SK-N-SH (cell line): ENCODE measurements at regions not wholly inside any gene's neighbourhood (a gene's known extent, or its start where the extent isn't known, plus 50 kb on each side); places are given as distances from the start of the nearest gene placed in this dataset.

Experiments used
- ELF1 ChIP-seq: IDR thresholded peaks from 2 replicates; pipeline ENCODE4 v1.4.0; 2012
- EP300 ChIP-seq, 2 experiments: IDR thresholded peaks; 2 replicates each; pipeline versions ENCODE4 v1.4.0 to v1.6.1; 2012; ENCODE audit warnings: borderline replicate concordance in 1 of 2, low read depth in 1 of 2, low read length in 1 of 2
- FOXM1 ChIP-seq: IDR thresholded peaks from 2 replicates; pipeline ENCODE4 v1.4.0; 2012; ENCODE audit warnings: low read depth, mild to moderate bottlenecking
- JUND ChIP-seq: IDR thresholded peaks from 2 replicates; pipeline ENCODE4 v1.4.0; 2012
- POLR2AphosphoS5 ChIP-seq: IDR thresholded peaks from 2 replicates; pipeline ENCODE4 v1.6.1; 2012; ENCODE audit warnings: low read depth, low read length
- RCOR1 ChIP-seq: fragments of 150-350 bp; IDR thresholded peaks from 2 replicates; pipeline ENCODE4 v1.6.1; 2017; ENCODE audit warnings: antibody characterized with exemption, low read length
- RFX5 ChIP-seq: IDR thresholded peaks from 2 replicates; pipeline ENCODE4 v1.6.1; 2012; ENCODE audit warnings: mild to moderate bottlenecking, improper control_type of control experiment, low read length
- RXRA ChIP-seq: IDR thresholded peaks from 2 replicates; pipeline ENCODE4 v1.4.0; 2012; ENCODE audit warnings: low read depth, mild to moderate bottlenecking, borderline replicate concordance
- SMC3 ChIP-seq: IDR thresholded peaks from 2 replicates; pipeline ENCODE4 v1.6.1; 2012; ENCODE audit warnings: low read depth, low read length, improper control_type of control experiment
- TAF1 ChIP-seq: IDR thresholded peaks from 2 replicates; pipeline ENCODE4 v1.6.1; 2012; ENCODE audit warnings: low read depth, mild to moderate bottlenecking, low read length, moderate library complexity, borderline replicate concordance
- YY1 ChIP-seq: IDR thresholded peaks from 2 replicates; pipeline ENCODE4 v1.4.0; 2012; ENCODE audit warnings: low read depth, mild to moderate bottlenecking
- TF ChIP-seq, protein P1 (sequence below): IDR thresholded peaks from 2 replicates; pipeline ENCODE4 v1.4.0; 2012; ENCODE audit warnings: low read depth
- TF ChIP-seq, protein P2 (sequence below): fragments of 200-600 bp; sonication (generic); IDR thresholded peaks from 2 replicates; pipeline ENCODE4 v1.6.1; 2017; ENCODE audit warnings: antibody characterized with exemption, mild to moderate bottlenecking, moderate library complexity
- TF ChIP-seq, protein P3 (sequence below): IDR thresholded peaks from 2 replicates; pipeline ENCODE4 v1.6.1; 2012; ENCODE audit warnings: mild to moderate bottlenecking, low read depth, low read length, moderate library complexity

DNA sequence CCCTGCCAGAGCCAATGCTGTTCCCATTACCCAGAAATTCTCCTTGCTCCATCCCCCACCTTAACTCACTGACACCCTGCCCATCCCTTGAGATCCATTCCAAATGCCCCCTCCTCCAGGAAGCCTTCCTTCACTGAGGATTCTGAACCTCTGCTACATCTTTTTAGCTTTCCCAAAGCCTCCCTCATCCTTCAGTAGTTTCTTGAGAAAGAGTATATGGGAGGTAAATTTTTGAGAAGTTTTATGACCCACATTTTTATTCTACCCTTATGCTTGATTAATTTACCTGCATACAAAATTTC, 93.1 kb downstream of the INHBB start:
- TF ChIP-seq RXRA (no peak), SMC3 (no peak), FOXM1 (no peak), YY1 (no peak), JUND (no peak), RCOR1 (no peak), ELF1 (no peak), TAF1 (no peak), POLR2AphosphoS5 (no peak), EP300 (IDR thresholded peaks at IDR 0.05; ENCODE audit: borderline replicate concordance in 1 of 2, low read depth in 1 of 2, low read length in 1 of 2) (no peak), RFX5 (no peak)
- TF ChIP-seq, protein P1, sequence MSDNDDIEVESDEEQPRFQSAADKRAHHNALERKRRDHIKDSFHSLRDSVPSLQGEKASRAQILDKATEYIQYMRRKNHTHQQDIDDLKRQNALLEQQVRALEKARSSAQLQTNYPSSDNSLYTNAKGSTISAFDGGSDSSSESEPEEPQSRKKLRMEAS = no peak
- TF ChIP-seq, protein P2, sequence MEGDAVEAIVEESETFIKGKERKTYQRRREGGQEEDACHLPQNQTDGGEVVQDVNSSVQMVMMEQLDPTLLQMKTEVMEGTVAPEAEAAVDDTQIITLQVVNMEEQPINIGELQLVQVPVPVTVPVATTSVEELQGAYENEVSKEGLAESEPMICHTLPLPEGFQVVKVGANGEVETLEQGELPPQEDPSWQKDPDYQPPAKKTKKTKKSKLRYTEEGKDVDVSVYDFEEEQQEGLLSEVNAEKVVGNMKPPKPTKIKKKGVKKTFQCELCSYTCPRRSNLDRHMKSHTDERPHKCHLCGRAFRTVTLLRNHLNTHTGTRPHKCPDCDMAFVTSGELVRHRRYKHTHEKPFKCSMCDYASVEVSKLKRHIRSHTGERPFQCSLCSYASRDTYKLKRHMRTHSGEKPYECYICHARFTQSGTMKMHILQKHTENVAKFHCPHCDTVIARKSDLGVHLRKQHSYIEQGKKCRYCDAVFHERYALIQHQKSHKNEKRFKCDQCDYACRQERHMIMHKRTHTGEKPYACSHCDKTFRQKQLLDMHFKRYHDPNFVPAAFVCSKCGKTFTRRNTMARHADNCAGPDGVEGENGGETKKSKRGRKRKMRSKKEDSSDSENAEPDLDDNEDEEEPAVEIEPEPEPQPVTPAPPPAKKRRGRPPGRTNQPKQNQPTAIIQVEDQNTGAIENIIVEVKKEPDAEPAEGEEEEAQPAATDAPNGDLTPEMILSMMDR = no peak
- TF ChIP-seq, protein P3, sequence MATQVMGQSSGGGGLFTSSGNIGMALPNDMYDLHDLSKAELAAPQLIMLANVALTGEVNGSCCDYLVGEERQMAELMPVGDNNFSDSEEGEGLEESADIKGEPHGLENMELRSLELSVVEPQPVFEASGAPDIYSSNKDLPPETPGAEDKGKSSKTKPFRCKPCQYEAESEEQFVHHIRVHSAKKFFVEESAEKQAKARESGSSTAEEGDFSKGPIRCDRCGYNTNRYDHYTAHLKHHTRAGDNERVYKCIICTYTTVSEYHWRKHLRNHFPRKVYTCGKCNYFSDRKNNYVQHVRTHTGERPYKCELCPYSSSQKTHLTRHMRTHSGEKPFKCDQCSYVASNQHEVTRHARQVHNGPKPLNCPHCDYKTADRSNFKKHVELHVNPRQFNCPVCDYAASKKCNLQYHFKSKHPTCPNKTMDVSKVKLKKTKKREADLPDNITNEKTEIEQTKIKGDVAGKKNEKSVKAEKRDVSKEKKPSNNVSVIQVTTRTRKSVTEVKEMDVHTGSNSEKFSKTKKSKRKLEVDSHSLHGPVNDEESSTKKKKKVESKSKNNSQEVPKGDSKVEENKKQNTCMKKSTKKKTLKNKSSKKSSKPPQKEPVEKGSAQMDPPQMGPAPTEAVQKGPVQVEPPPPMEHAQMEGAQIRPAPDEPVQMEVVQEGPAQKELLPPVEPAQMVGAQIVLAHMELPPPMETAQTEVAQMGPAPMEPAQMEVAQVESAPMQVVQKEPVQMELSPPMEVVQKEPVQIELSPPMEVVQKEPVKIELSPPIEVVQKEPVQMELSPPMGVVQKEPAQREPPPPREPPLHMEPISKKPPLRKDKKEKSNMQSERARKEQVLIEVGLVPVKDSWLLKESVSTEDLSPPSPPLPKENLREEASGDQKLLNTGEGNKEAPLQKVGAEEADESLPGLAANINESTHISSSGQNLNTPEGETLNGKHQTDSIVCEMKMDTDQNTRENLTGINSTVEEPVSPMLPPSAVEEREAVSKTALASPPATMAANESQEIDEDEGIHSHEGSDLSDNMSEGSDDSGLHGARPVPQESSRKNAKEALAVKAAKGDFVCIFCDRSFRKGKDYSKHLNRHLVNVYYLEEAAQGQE = no peak
